DMS 273 treated with DMSO at 0.1 percent for 48 hours (cell line): ENCODE measurements at regions not wholly inside any gene's neighbourhood (a gene's known extent, or its start where the extent isn't known, plus 50 kb on each side); places are given as distances from the start of the nearest gene placed in this dataset.

Experiments
- DNase-seq: peaks from one replicate; lab custom pipeline; 2025; lab: John Stamatoyannopoulos, UW

- DNase-seq: no peak
Measured at GRCh38 chr10:110414548-110415309, 83.0 kb upstream of the DUSP5 start.

DNA sequence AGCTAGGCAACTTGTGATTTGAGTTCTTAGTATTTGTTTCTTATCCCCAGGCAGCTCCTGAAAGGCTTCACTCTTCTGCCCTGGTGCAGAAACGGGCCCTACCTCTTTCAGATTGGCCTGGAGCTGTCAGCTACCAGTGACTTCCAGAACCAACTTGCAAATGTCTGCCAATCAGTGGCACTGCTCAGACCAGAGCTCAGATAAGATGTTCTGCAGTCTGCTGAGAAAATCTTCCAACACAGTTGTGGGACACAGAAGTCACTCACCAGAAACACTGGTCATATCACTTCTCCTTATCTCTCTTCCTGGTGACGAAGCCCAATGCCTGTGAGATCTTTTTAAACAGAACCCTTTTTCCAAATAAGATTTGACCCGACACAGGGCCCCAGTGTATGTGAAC, 81.9 kb upstream of the DUSP5 start:
- no peak for DNase-seq

- DNase-seq: no peak
Measured at GRCh38 chr10:110416776-110417711, 80.7 kb upstream of the DUSP5 start.

- DNase-seq: no peak
Measured at GRCh38 chr10:110418218-110418617, 79.5 kb upstream of the DUSP5 start.

GRCh38 chr10:110419265-110419664, 78.4 kb upstream of the DUSP5 start:
- DNase-seq: no peak

GRCh38 chr10:110420401-110421193, 77.1 kb upstream of the DUSP5 start:
- no peak for DNase-seq

- DNase-seq: no peak
Measured at GRCh38 chr10:110421512-110422138, 76.1 kb upstream of the DUSP5 start.

GRCh38 chr10:110422548-110422947, 75.2 kb upstream of the DUSP5 start:
- DNase-seq: no peak

DNA sequence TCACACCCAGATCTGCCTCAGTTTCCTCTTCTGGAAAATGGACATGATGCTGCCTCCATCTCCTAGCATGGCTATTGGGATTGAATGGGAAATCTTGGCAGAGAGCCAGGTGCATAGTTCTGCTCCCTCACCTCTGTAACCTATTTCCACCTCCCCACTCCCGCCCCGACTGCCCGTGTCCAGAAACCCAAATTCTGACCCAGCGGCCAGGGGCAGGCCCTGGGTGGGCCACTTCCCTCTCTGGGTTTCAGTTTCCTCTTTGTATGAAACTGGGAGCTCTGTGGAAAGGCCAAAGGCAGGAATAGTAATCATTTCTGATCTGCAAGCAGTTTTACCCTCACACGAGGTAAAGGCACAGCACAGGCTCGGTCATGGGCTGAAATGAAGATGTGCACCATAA, 74.1 kb upstream of the DUSP5 start:
- no peak for DNase-seq

DNA sequence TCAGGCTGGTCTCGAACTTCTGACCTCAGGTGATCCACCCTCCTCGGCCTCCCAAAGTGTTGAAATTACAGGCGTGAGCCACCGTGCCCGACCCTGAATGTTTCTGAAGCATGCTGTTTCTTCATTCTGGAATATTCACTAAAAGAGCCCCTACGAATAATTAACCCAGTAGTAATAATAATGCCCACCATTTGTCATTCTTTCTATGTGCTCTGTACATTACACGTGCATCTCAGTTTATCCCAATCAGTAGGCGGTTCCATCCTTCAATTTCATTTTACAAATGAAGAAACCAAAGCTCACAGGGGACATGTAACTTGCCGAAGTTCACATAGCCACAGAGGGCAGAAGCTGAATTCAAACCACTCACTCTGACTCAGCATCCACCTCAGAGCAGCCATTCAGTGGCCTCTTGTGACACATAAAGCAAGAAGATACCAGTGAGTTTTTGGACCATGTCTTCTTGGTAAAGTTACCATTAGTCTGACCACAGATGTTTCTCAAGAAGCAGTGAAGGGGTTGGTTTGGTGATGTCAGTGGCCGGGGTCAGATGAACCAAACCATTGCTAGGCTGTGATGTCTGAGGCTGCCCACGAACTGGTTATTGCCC, 71.9 kb upstream of the DUSP5 start:
- DNase-seq: no peak

- no peak for DNase-seq
Measured at GRCh38 chr10:110426294-110427181, 71.2 kb upstream of the DUSP5 start.

DNA sequence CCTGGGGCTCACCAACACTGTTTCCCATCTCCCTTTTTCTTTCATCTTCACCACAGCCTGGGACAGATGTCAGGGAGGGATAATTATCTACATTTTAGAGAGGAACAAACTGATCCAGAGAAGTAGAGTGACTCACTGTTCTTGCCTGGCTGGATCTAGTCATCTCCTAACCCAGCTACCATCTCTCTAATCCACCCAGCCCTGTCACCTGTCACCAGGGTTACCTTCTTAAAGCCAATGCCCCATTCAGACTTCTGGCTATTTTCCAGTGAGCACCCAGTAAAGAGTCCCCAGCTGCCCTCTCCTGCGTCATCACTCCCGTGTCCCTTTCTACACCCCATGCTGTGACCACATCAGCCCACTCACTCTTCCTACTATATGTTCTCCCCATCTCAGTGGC, 68.4 kb upstream of the DUSP5 start:
- DNase-seq: no peak

- DNase-seq: no peak
Measured at GRCh38 chr10:110430340-110431273, 67.1 kb upstream of the DUSP5 start.

DNA sequence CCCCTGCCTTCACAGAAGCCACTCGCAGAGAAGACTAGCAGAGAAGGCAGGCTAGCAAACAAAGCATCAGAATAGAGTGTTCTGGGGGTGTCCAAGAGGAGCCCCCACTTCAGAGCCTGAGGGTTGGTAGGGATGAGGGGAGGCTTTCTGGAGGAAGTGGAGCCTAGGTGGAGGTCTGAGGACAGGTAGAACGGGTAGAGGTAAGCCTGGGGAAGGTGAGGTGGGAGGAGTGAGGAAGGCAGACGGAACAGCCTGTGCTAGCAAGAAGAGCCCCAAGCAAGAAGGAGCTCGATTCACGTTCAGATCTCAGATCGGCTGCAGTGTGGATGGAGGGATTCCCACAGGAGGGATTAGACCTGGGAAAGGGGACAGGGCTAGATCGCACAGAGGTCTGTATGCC, 66.0 kb upstream of the DUSP5 start:
- no peak for DNase-seq

- no peak for DNase-seq
Measured at GRCh38 chr10:110432084-110432483, 65.6 kb upstream of the DUSP5 start.

GRCh38 chr10:110432814-110433565, 64.7 kb upstream of the DUSP5 start:
- DNase-seq: no peak

- no peak for DNase-seq
Measured at GRCh38 chr10:110433740-110434139, 64.0 kb upstream of the DUSP5 start.

DNA sequence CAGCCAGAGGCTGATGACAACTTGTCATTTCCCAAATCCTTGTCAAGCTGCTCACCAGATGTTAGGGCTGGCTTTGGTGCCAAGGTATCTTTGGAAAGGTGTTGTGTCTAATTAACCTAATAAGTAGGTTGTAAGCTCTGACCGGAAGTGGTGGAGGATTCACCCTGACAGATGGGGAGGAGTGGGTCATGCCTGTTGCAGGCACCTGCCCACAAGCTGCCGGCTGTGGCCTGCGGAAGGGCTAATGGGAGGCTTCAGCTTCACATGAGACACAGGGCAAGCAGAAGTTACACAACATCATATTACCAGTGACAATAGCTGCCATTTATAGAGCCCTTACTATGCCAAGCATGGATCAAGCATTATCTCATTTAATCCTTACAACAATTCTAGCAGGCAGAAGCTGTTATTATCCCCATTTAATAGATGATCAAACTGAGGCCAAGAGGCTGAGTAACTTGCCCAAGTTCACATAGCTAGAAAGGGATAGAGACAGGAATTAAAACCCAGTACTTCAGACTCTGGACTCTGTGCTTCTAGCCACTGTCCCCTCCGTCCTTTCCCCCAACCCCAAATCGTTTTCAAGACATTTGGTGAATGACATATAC, 63.1 kb upstream of the DUSP5 start:
- DNase-seq: no peak
